ENCODE measurements at regions not wholly inside any gene's neighbourhood (a gene's known extent, or its start where the extent isn't known, plus 50 kb on each side); places are given as distances from the start of the nearest gene placed in this dataset.

DNA sequence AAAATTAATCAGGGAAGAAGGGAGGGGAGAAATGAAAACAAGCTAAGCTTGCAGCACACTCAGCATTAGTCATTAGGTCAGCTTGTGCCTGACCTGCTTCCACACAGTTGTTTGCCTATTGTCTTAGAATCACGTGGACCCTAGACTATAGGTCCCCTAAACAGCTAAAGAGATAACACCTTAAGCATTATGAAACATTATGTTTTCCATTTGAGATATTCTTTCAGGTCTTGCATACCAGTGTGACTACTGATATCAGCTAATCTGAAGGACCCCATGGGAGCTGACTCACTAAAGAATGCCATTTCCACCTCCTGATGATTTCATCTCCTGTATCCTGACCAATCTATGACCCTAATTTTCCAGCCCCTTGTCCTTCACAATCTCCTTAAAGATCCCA is 154.1 kb upstream of the FUT8 start:
- no peak for TF ChIP-seq TAF1 (IDR thresholded peaks at IDR 0.05; ENCODE audit: borderline replicate concordance, insufficient read depth, low read length)
- TF ChIP-seq FOXP2 (optimal IDR thresholded peaks at IDR 0.05; ENCODE audit: borderline replicate concordance, extremely low read depth, extremely low read length, insufficient read depth): no peak
- TF ChIP-seq, protein P1, sequence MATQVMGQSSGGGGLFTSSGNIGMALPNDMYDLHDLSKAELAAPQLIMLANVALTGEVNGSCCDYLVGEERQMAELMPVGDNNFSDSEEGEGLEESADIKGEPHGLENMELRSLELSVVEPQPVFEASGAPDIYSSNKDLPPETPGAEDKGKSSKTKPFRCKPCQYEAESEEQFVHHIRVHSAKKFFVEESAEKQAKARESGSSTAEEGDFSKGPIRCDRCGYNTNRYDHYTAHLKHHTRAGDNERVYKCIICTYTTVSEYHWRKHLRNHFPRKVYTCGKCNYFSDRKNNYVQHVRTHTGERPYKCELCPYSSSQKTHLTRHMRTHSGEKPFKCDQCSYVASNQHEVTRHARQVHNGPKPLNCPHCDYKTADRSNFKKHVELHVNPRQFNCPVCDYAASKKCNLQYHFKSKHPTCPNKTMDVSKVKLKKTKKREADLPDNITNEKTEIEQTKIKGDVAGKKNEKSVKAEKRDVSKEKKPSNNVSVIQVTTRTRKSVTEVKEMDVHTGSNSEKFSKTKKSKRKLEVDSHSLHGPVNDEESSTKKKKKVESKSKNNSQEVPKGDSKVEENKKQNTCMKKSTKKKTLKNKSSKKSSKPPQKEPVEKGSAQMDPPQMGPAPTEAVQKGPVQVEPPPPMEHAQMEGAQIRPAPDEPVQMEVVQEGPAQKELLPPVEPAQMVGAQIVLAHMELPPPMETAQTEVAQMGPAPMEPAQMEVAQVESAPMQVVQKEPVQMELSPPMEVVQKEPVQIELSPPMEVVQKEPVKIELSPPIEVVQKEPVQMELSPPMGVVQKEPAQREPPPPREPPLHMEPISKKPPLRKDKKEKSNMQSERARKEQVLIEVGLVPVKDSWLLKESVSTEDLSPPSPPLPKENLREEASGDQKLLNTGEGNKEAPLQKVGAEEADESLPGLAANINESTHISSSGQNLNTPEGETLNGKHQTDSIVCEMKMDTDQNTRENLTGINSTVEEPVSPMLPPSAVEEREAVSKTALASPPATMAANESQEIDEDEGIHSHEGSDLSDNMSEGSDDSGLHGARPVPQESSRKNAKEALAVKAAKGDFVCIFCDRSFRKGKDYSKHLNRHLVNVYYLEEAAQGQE (IDR thresholded peaks at IDR 0.05; ENCODE audit: insufficient read depth in 1 of 2, low read depth in 2 of 2, low read length in 2 of 2): no peak
- TF ChIP-seq SIN3A (IDR thresholded peaks at IDR 0.05; ENCODE audit: borderline replicate concordance, insufficient read depth, low read length): no peak
- TF ChIP-seq POLR2AphosphoS5 (IDR thresholded peaks at IDR 0.05; ENCODE audit: low read depth, low read length): no peak

DNA sequence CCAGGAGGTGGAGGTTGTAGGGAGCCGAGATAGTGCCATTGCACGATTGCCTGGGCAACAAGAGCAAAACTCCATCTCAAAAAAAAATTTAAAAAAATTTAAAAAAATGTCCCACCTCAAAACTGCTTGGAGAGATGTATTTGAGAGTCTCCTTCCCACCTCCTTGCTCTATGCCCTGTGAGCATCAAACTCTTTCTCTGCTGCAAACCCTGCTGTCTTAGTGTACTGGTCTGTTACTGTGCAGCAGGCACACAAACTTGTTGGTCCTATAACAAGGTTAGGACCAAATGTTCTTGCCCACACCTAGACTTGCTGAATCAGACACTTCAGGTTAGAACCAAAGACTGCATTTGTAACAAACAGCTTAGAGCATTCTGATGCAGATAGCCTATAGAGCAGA is 153.5 kb upstream of the FUT8 start:
- TF ChIP-seq POLR2AphosphoS5 (IDR thresholded peaks at IDR 0.05; ENCODE audit: low read depth, low read length) (no peak), FOXP2 (optimal IDR thresholded peaks at IDR 0.05; ENCODE audit: borderline replicate concordance, extremely low read depth, extremely low read length, insufficient read depth) (no peak), SIN3A (IDR thresholded peaks at IDR 0.05; ENCODE audit: borderline replicate concordance, insufficient read depth, low read length) (no peak), TAF1 (IDR thresholded peaks at IDR 0.05; ENCODE audit: borderline replicate concordance, insufficient read depth, low read length) (no peak)
- TF ChIP-seq, protein P1 (IDR thresholded peaks at IDR 0.05; ENCODE audit: insufficient read depth in 1 of 2, low read depth in 2 of 2, low read length in 2 of 2): no peak

- TF ChIP-seq POLR2AphosphoS5 (IDR thresholded peaks at IDR 0.05; ENCODE audit: low read depth, low read length) (no peak), FOXP2 (optimal IDR thresholded peaks at IDR 0.05; ENCODE audit: borderline replicate concordance, extremely low read depth, extremely low read length, insufficient read depth) (no peak), SIN3A (IDR thresholded peaks at IDR 0.05; ENCODE audit: borderline replicate concordance, insufficient read depth, low read length) (no peak), TAF1 (IDR thresholded peaks at IDR 0.05; ENCODE audit: borderline replicate concordance, insufficient read depth, low read length) (no peak)
- TF ChIP-seq, protein P1 (IDR thresholded peaks at IDR 0.05; ENCODE audit: insufficient read depth in 1 of 2, low read depth in 2 of 2, low read length in 2 of 2): no peak
Measured at GRCh38 chr14:65260786-65261185, 151.7 kb upstream of the FUT8 start.

- TF ChIP-seq TAF1 (IDR thresholded peaks at IDR 0.05; ENCODE audit: borderline replicate concordance, insufficient read depth, low read length) (no peak), SIN3A (IDR thresholded peaks at IDR 0.05; ENCODE audit: borderline replicate concordance, insufficient read depth, low read length) (no peak)
Measured at GRCh38 chr14:65261425-65261920, 151.1 kb upstream of the FUT8 start.

GRCh38 chr14:65261946-65262345 is 150.6 kb upstream of the FUT8 start:
- no peak for TF ChIP-seq POLR2AphosphoS5 (IDR thresholded peaks at IDR 0.05; ENCODE audit: low read depth, low read length)
- TF ChIP-seq SIN3A (IDR thresholded peaks at IDR 0.05; ENCODE audit: borderline replicate concordance, insufficient read depth, low read length): no peak
- no peak for TF ChIP-seq TAF1 (IDR thresholded peaks at IDR 0.05; ENCODE audit: borderline replicate concordance, insufficient read depth, low read length)
- TF ChIP-seq FOXP2 (optimal IDR thresholded peaks at IDR 0.05; ENCODE audit: borderline replicate concordance, extremely low read depth, extremely low read length, insufficient read depth): no peak
- TF ChIP-seq, protein P1 (IDR thresholded peaks at IDR 0.05; ENCODE audit: insufficient read depth in 1 of 2, low read depth in 2 of 2, low read length in 2 of 2): no peak
